ENCODE measurements at regions not wholly inside any gene's neighbourhood (a gene's known extent, or its start where the extent isn't known, plus 50 kb on each side); places are given as distances from the start of the nearest gene placed in this dataset.
A peak's percentile ranks its signal among the peaks of the same experiment; 100 is the strongest.
"Not testable (repeated sequence)": the region's sequence is repeated elsewhere in the genome, so short reads cannot be mapped to it uniquely, and the experiment has no call there.

GRCh38 chr22:49525801-49526535 is 301.7 kb downstream of the BRD1 start:
- DNase-seq (ENCODE audit: low spot score), result no peak

- DNase-seq (ENCODE audit: low spot score), result no peak
Observed at GRCh38 chr22:49525360-49525759, 302.3 kb downstream of the BRD1 start.

- DNase-seq (ENCODE audit: low spot score), result no peak
Observed at GRCh38 chr22:49524362-49524761, 303.3 kb downstream of the BRD1 start.

- DNase-seq (ENCODE audit: low spot score), result no peak
Observed at GRCh38 chr22:49523374-49524008, 304.2 kb downstream of the BRD1 start.

GRCh38 chr22:49522582-49523373 is 304.9 kb downstream of the BRD1 start:
- no peak for DNase-seq (ENCODE audit: low spot score)

- DNase-seq (ENCODE audit: low spot score), result no peak
Observed at GRCh38 chr22:49521787-49522224, 305.9 kb downstream of the BRD1 start.

GRCh38 chr22:49519117-49519737 is 308.4 kb downstream of the BRD1 start:
- no peak for DNase-seq (ENCODE audit: low spot score)

- DNase-seq (ENCODE audit: low spot score), result no peak
Observed at GRCh38 chr22:49518436-49518970, 309.2 kb downstream of the BRD1 start.

- DNase-seq (ENCODE audit: low spot score), result no peak
Observed at GRCh38 chr22:49517667-49518185, 309.9 kb downstream of the BRD1 start.

GRCh38 chr22:49517211-49517610 is 310.5 kb downstream of the BRD1 start:
- DNase-seq (ENCODE audit: low spot score), result no peak

- no peak for DNase-seq (ENCODE audit: low spot score)
Observed at GRCh38 chr22:49515475-49515874, 312.2 kb downstream of the BRD1 start.

GRCh38 chr22:49514641-49515040 is 313.0 kb downstream of the BRD1 start:
- no peak for DNase-seq (ENCODE audit: low spot score)

- no peak for DNase-seq (ENCODE audit: low spot score)
Observed at GRCh38 chr22:49514211-49514610, 313.5 kb downstream of the BRD1 start.

- DNase-seq (ENCODE audit: low spot score), result peak; percentile 64
Observed at GRCh38 chr22:49513358-49513851, 314.3 kb downstream of the BRD1 start.

GRCh38 chr22:49512487-49513165 is 315.0 kb downstream of the BRD1 start:
- DNase-seq (ENCODE audit: low spot score), result no peak

GRCh38 chr22:49511393-49512189 is 316.1 kb downstream of the BRD1 start:
- DNase-seq (ENCODE audit: low spot score), result not testable (repeated sequence)

GRCh38 chr22:49510718-49511117 is 317.0 kb downstream of the BRD1 start:
- no peak for DNase-seq (ENCODE audit: low spot score)

GRCh38 chr22:49509016-49509415 is 318.7 kb downstream of the BRD1 start:
- DNase-seq (ENCODE audit: low spot score), result no peak

GRCh38 chr22:49508561-49508960 is 319.1 kb downstream of the BRD1 start:
- no peak for DNase-seq (ENCODE audit: low spot score)

GRCh38 chr22:49507607-49508292 is 319.9 kb downstream of the BRD1 start:
- DNase-seq (ENCODE audit: low spot score), result no peak

Measured in iPS-NIHi11 (cell line).